ENCODE measurements at regions not wholly inside any gene's neighbourhood (a gene's known extent, or its start where the extent isn't known, plus 50 kb on each side); places are given as distances from the start of the nearest gene placed in this dataset.

GRCh38 chr22:48714231-48714630 lies 1113.4 kb downstream of the BRD1 start:
- no peaks in the 10 kb centered on the region for H3K27me3 ChIP-seq (ENCODE audit: low read length)
- no peaks in the 10 kb centered on the region for H3K79me2 ChIP-seq (ENCODE audit: insufficient read depth, low read length)
- H3K9me3 ChIP-seq (ENCODE audit: insufficient read depth, low read length): no peaks in the 10 kb centered on the region
- no peak overlapping the region for H3K27ac ChIP-seq (ENCODE audit: low read depth, low read length)
- no peaks in the 10 kb centered on the region for H3K36me3 ChIP-seq (ENCODE audit: low read length)
- H4K20me1 ChIP-seq (ENCODE audit: low read depth, low read length): no peaks in the 10 kb centered on the region
- no peak overlapping the region for H3K9ac ChIP-seq (ENCODE audit: low read length)
- no peaks in the 10 kb centered on the region for H3F3A ChIP-seq (ENCODE audit: insufficient read depth)
- H3K4me3 ChIP-seq (ENCODE audit: insufficient read depth, low read length, poor library complexity, severe bottlenecking): no peak overlapping the region
- no peak for TF ChIP-seq CTCF (IDR thresholded peaks at IDR 0.05; ENCODE audit: insufficient read depth, low read length, poor library complexity, severe bottlenecking)
- no peak for TF ChIP-seq EZH2phosphoT487 (conservative IDR thresholded peaks at IDR 0.05; ENCODE audit: low read length)
- H2AFZ ChIP-seq (ENCODE audit: low read depth, low read length, severe bottlenecking): no peak overlapping the region
- no peak overlapping the region for H3K4me2 ChIP-seq (ENCODE audit: low read depth, low read length, poor library complexity, severe bottlenecking)
- H3K9me2 ChIP-seq (replicated peaks; ENCODE audit: insufficient read depth, low read length): no peaks in the 10 kb centered on the region

- Histone ChIP-seq H4K20me1 (ENCODE audit: low read depth, low read length) (no peaks in the 10 kb centered on the region), H3F3A (ENCODE audit: insufficient read depth) (no peaks in the 10 kb centered on the region), H3K27ac (ENCODE audit: low read depth, low read length) (no peak overlapping the region), H3K36me3 (ENCODE audit: low read length) (no peaks in the 10 kb centered on the region), H3K79me2 (ENCODE audit: insufficient read depth, low read length) (no peaks in the 10 kb centered on the region), H2AFZ (ENCODE audit: low read depth, low read length, severe bottlenecking) (no peak overlapping the region), H3K4me2 (ENCODE audit: low read depth, low read length, poor library complexity, severe bottlenecking) (no peak overlapping the region), H3K4me3 (ENCODE audit: insufficient read depth, low read length, poor library complexity, severe bottlenecking) (no peak overlapping the region), H3K27me3 (ENCODE audit: low read length) (no peaks in the 10 kb centered on the region), H3K9ac (ENCODE audit: low read length) (no peak overlapping the region), H3K9me2 (replicated peaks; ENCODE audit: insufficient read depth, low read length) (no peaks in the 10 kb centered on the region), H3K9me3 (ENCODE audit: insufficient read depth, low read length) (no peaks in the 10 kb centered on the region)
- TF ChIP-seq CTCF (IDR thresholded peaks at IDR 0.05; ENCODE audit: insufficient read depth, low read length, poor library complexity, severe bottlenecking) (no peak), EZH2phosphoT487 (conservative IDR thresholded peaks at IDR 0.05; ENCODE audit: low read length) (no peak)
Observed at GRCh38 chr22:48713272-48714205, 1114.1 kb downstream of the BRD1 start.

- no peaks in the 10 kb centered on the region for H3K36me3 ChIP-seq (ENCODE audit: low read length)
- no peak overlapping the region for H3K4me3 ChIP-seq (ENCODE audit: insufficient read depth, low read length, poor library complexity, severe bottlenecking)
- H3F3A ChIP-seq (ENCODE audit: insufficient read depth): no peaks in the 10 kb centered on the region
- no peak overlapping the region for H3K27ac ChIP-seq (ENCODE audit: low read depth, low read length)
- H3K27me3 ChIP-seq (ENCODE audit: low read length): no peaks in the 10 kb centered on the region
- H2AFZ ChIP-seq (ENCODE audit: low read depth, low read length, severe bottlenecking): no peak overlapping the region
- H3K9me3 ChIP-seq (ENCODE audit: insufficient read depth, low read length): no peaks in the 10 kb centered on the region
- H3K9ac ChIP-seq (ENCODE audit: low read length): no peak overlapping the region
- no peak overlapping the region for H3K4me2 ChIP-seq (ENCODE audit: low read depth, low read length, poor library complexity, severe bottlenecking)
- TF ChIP-seq EZH2phosphoT487 (conservative IDR thresholded peaks at IDR 0.05; ENCODE audit: low read length) (no peak), CTCF (IDR thresholded peaks at IDR 0.05; ENCODE audit: insufficient read depth, low read length, poor library complexity, severe bottlenecking) (no peak)
- no peaks in the 10 kb centered on the region for H3K9me2 ChIP-seq (replicated peaks; ENCODE audit: insufficient read depth, low read length)
- H4K20me1 ChIP-seq (ENCODE audit: low read depth, low read length): no peaks in the 10 kb centered on the region
- no peaks in the 10 kb centered on the region for H3K79me2 ChIP-seq (ENCODE audit: insufficient read depth, low read length)
Observed at GRCh38 chr22:48712558-48713271, 1115.0 kb downstream of the BRD1 start.
